ENCODE measurements at regions not wholly inside any gene's neighbourhood (a gene's known extent, or its start where the extent isn't known, plus 50 kb on each side); places are given as distances from the start of the nearest gene placed in this dataset.
"Not testable (repeated sequence)": the region's sequence is repeated elsewhere in the genome, so short reads cannot be mapped to it uniquely, and the experiment has no call there.

- H3K79me1 ChIP-seq (ENCODE audit: low read length) = no peaks in the 10 kb centered on the region
- no peak overlapping the region for H3K27ac ChIP-seq (ENCODE audit: low read depth, low read length)
- H4K5ac ChIP-seq (ENCODE audit: low read length) = no peak overlapping the region
- DNase-seq = no peak
- H3K9ac ChIP-seq (ENCODE audit: low read length) = no peak overlapping the region
- H4K8ac ChIP-seq (ENCODE audit: low read depth, low read length) = no peak overlapping the region
- no peaks in the 10 kb centered on the region for H3K36me3 ChIP-seq (ENCODE audit: control insufficient read depth, insufficient read depth, low read length)
- H2BK15ac ChIP-seq (replicated peaks; ENCODE audit: low read depth) = no peak overlapping the region
- WGBS (ENCODE audit: extremely low coverage, insufficient coverage, low lambda C conversion rate) = no CpG with 5 or more reads among the region's 2 CpGs
- no peak overlapping the region for H3K56ac ChIP-seq (ENCODE audit: low read length)
- no peaks in the 10 kb centered on the region for H3K79me2 ChIP-seq (ENCODE audit: control insufficient read depth, insufficient read depth, low read length)
- H2AK5ac ChIP-seq (ENCODE audit: low read length) = no peak overlapping the region
- no peak overlapping the region for H2BK120ac ChIP-seq (ENCODE audit: low read depth, low read length)
- H3K4me1 ChIP-seq (ENCODE audit: control insufficient read depth, low read depth, low read length) = no peaks in the 10 kb centered on the region
- no peak overlapping the region for H3K18ac ChIP-seq (ENCODE audit: low read length)
- no peak overlapping the region for H2BK5ac ChIP-seq (ENCODE audit: low read length)
- H3K23ac ChIP-seq (ENCODE audit: low read length) = no peak overlapping the region
- no peaks in the 10 kb centered on the region for H3K27me3 ChIP-seq (ENCODE audit: insufficient read depth, low read length, poor library complexity)
- no peak overlapping the region for H3K4me2 ChIP-seq (ENCODE audit: low read length)
- H3K4me3 ChIP-seq (ENCODE audit: low read length) = no peak overlapping the region
- H3K4ac ChIP-seq (ENCODE audit: low read depth, low read length) = no peak overlapping the region
Observed at GRCh38 chr6:88426005-88426404, 259.9 kb upstream of the CNR1 start.

DNA sequence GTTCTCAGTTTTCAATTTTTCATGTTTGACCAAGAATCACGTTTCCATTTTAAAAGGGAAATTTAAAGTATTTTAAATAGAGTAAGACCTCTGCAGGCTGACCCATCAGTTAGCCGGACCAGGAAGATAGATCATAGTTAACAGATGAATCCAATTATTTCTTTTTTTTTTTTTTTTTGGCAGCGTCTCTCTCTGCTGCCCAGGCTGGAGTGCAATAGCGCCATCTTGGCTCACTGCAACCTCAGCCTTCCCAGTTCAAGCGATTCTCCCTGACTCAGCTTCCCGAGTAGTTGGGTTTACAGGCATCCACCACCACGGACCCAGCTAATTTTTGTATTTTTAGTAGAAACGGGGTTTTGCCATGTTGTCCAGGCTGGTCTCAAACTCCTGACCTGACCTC lies 256.7 kb upstream of the CNR1 start:
- H2AK5ac ChIP-seq (ENCODE audit: low read length) = no peak overlapping the region

GRCh38 chr6:88420967-88421488 lies 254.9 kb upstream of the CNR1 start:
- H3K23ac ChIP-seq (ENCODE audit: low read length); H3K79me2 ChIP-seq (ENCODE audit: control insufficient read depth, insufficient read depth, low read length); H2AK5ac ChIP-seq (ENCODE audit: low read length); H2BK120ac ChIP-seq (ENCODE audit: low read depth, low read length); H3K36me3 ChIP-seq (ENCODE audit: control insufficient read depth, insufficient read depth, low read length); H3K27me3 ChIP-seq (ENCODE audit: insufficient read depth, low read length, poor library complexity); H3K4ac ChIP-seq (ENCODE audit: low read depth, low read length); H3K4me1 ChIP-seq (ENCODE audit: control insufficient read depth, low read depth, low read length); DNase-seq; H3K4me2 ChIP-seq (ENCODE audit: low read length); H3K18ac ChIP-seq (ENCODE audit: low read length); H2BK15ac ChIP-seq (replicated peaks; ENCODE audit: low read depth); H3K56ac ChIP-seq (ENCODE audit: low read length); H4K5ac ChIP-seq (ENCODE audit: low read length); H3K79me1 ChIP-seq (ENCODE audit: low read length); H3K27ac ChIP-seq (ENCODE audit: low read depth, low read length); H3K9ac ChIP-seq (ENCODE audit: low read length); H2BK5ac ChIP-seq (ENCODE audit: low read length); H3K4me3 ChIP-seq (ENCODE audit: low read length); H4K8ac ChIP-seq (ENCODE audit: low read depth, low read length): not testable (repeated sequence)
- no CpG with 5 or more reads among the region's 21 CpGs for WGBS (ENCODE audit: extremely low coverage, insufficient coverage, low lambda C conversion rate)

More for the DNA sequence above, 256.7 kb upstream of the CNR1 start:
- H3K18ac ChIP-seq (ENCODE audit: low read length) = no peak overlapping the region
- no peaks in the 10 kb centered on the region for H3K27me3 ChIP-seq (ENCODE audit: insufficient read depth, low read length, poor library complexity)
- no peak overlapping the region for H3K56ac ChIP-seq (ENCODE audit: low read length)
- H2BK120ac ChIP-seq (ENCODE audit: low read depth, low read length) = no peak overlapping the region
- no CpG with 5 or more reads among the region's 8 CpGs for WGBS (ENCODE audit: extremely low coverage, insufficient coverage, low lambda C conversion rate)
- H3K4me1 ChIP-seq (ENCODE audit: control insufficient read depth, low read depth, low read length) = no peaks in the 10 kb centered on the region
- H4K8ac ChIP-seq (ENCODE audit: low read depth, low read length) = no peak overlapping the region
- H2BK5ac ChIP-seq (ENCODE audit: low read length) = no peak overlapping the region
- H3K4me3 ChIP-seq (ENCODE audit: low read length) = no peak overlapping the region
- H3K36me3 ChIP-seq (ENCODE audit: control insufficient read depth, insufficient read depth, low read length) = no peaks in the 10 kb centered on the region
- H3K4me2 ChIP-seq (ENCODE audit: low read length) = no peak overlapping the region
- H3K79me1 ChIP-seq (ENCODE audit: low read length) = no peaks in the 10 kb centered on the region
- H3K23ac ChIP-seq (ENCODE audit: low read length) = no peak overlapping the region
- H3K4ac ChIP-seq (ENCODE audit: low read depth, low read length) = no peak overlapping the region
- H4K5ac ChIP-seq (ENCODE audit: low read length) = no peak overlapping the region
- no peak overlapping the region for H3K9ac ChIP-seq (ENCODE audit: low read length)
- H3K27ac ChIP-seq (ENCODE audit: low read depth, low read length) = no peak overlapping the region
- peak; percentile 22 for DNase-seq
- H3K79me2 ChIP-seq (ENCODE audit: control insufficient read depth, insufficient read depth, low read length) = no peaks in the 10 kb centered on the region
- H2BK15ac ChIP-seq (replicated peaks; ENCODE audit: low read depth) = no peak overlapping the region

- not testable (repeated sequence) for H2BK5ac ChIP-seq (ENCODE audit: low read length); H3K56ac ChIP-seq (ENCODE audit: low read length); H3K4me1 ChIP-seq (ENCODE audit: control insufficient read depth, low read depth, low read length); H3K23ac ChIP-seq (ENCODE audit: low read length); H4K5ac ChIP-seq (ENCODE audit: low read length); H3K27ac ChIP-seq (ENCODE audit: low read depth, low read length); H3K79me2 ChIP-seq (ENCODE audit: control insufficient read depth, insufficient read depth, low read length); H2AK5ac ChIP-seq (ENCODE audit: low read length); H3K4me3 ChIP-seq (ENCODE audit: low read length); H3K9ac ChIP-seq (ENCODE audit: low read length); H3K18ac ChIP-seq (ENCODE audit: low read length); H3K27me3 ChIP-seq (ENCODE audit: insufficient read depth, low read length, poor library complexity); H3K36me3 ChIP-seq (ENCODE audit: control insufficient read depth, insufficient read depth, low read length); H2BK120ac ChIP-seq (ENCODE audit: low read depth, low read length); H3K4me2 ChIP-seq (ENCODE audit: low read length); H4K8ac ChIP-seq (ENCODE audit: low read depth, low read length); H3K79me1 ChIP-seq (ENCODE audit: low read length); H2BK15ac ChIP-seq (replicated peaks; ENCODE audit: low read depth)
- WGBS (ENCODE audit: extremely low coverage, insufficient coverage, low lambda C conversion rate) = no CpG with 5 or more reads among the region's 13 CpGs
- peak; percentile 33 for DNase-seq
- peak overlapping the region; percentile 36 for H3K4ac ChIP-seq (ENCODE audit: low read depth, low read length)
Observed at GRCh38 chr6:88418921-88419810, 253.0 kb upstream of the CNR1 start.

DNA sequence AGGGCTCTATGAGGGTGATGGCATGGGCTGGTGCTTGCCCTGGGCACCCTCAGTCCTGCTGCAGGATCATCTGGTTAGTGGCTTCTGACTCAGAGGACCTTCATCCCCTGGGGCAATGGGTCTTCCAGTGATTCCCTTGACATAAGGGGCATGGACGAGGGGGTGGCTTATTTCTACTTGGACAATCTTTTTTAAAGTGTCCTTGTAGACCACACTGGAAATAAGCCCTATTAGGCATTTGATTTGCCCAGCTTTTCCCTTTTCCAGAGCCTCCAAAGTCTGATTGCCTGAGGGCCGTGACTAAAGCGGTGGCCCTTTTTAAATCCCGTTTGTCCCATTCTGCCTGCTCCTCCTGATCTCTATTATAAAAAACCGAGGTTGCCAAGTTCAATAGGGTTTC lies 251.2 kb upstream of the CNR1 start:
- not testable (repeated sequence) for H2AK5ac ChIP-seq (ENCODE audit: low read length); H4K5ac ChIP-seq (ENCODE audit: low read length); H3K56ac ChIP-seq (ENCODE audit: low read length); H2BK120ac ChIP-seq (ENCODE audit: low read depth, low read length); H3K27me3 ChIP-seq (ENCODE audit: insufficient read depth, low read length, poor library complexity); H2BK15ac ChIP-seq (replicated peaks; ENCODE audit: low read depth); H3K18ac ChIP-seq (ENCODE audit: low read length); H4K8ac ChIP-seq (ENCODE audit: low read depth, low read length); DNase-seq; H3K4me3 ChIP-seq (ENCODE audit: low read length); H3K9ac ChIP-seq (ENCODE audit: low read length); H3K4me2 ChIP-seq (ENCODE audit: low read length); H3K4ac ChIP-seq (ENCODE audit: low read depth, low read length); H3K36me3 ChIP-seq (ENCODE audit: control insufficient read depth, insufficient read depth, low read length); H3K27ac ChIP-seq (ENCODE audit: low read depth, low read length); H3K79me1 ChIP-seq (ENCODE audit: low read length); H3K79me2 ChIP-seq (ENCODE audit: control insufficient read depth, insufficient read depth, low read length); H3K23ac ChIP-seq (ENCODE audit: low read length); H3K4me1 ChIP-seq (ENCODE audit: control insufficient read depth, low read depth, low read length); H2BK5ac ChIP-seq (ENCODE audit: low read length)
- WGBS (ENCODE audit: extremely low coverage, insufficient coverage, low lambda C conversion rate) = no CpG with 5 or more reads among the region's 5 CpGs
